ENCODE measurements at regions not wholly inside any gene's neighbourhood (a gene's known extent, or its start where the extent isn't known, plus 50 kb on each side); places are given as distances from the start of the nearest gene placed in this dataset.

GRCh38 chr19:31946491-31946890 lies 398.9 kb upstream of the ZNF507 start:
- DNase-seq (ENCODE audit: low read depth) = no peak

GRCh38 chr19:31947436-31948115 lies 397.8 kb upstream of the ZNF507 start:
- no peak for DNase-seq (ENCODE audit: low read depth)

- DNase-seq (ENCODE audit: low read depth) = no peak
Measured at GRCh38 chr19:31952693-31953092, 392.7 kb upstream of the ZNF507 start.

GRCh38 chr19:31955061-31955460 lies 390.3 kb upstream of the ZNF507 start:
- no peak for DNase-seq (ENCODE audit: low read depth)

- no peak for DNase-seq (ENCODE audit: low read depth)
Measured at GRCh38 chr19:31955884-31956283, 389.5 kb upstream of the ZNF507 start.

- DNase-seq (ENCODE audit: low read depth) = no peak
Measured at GRCh38 chr19:31956771-31957392, 388.5 kb upstream of the ZNF507 start.

GRCh38 chr19:31957711-31958110 lies 387.7 kb upstream of the ZNF507 start:
- DNase-seq (ENCODE audit: low read depth) = no peak

- DNase-seq (ENCODE audit: low read depth) = no peak
Measured at GRCh38 chr19:31959527-31960018, 385.8 kb upstream of the ZNF507 start.

- no peak for DNase-seq (ENCODE audit: low read depth)
Measured at GRCh38 chr19:31960474-31960873, 384.9 kb upstream of the ZNF507 start.

GRCh38 chr19:31961191-31961590 lies 384.2 kb upstream of the ZNF507 start:
- DNase-seq (ENCODE audit: low read depth) = no peak

GRCh38 chr19:31961667-31962066 lies 383.7 kb upstream of the ZNF507 start:
- DNase-seq (ENCODE audit: low read depth) = no peak

GRCh38 chr19:31962561-31962996 lies 382.8 kb upstream of the ZNF507 start:
- no peak for DNase-seq (ENCODE audit: low read depth)

GRCh38 chr19:31963746-31964145 lies 381.7 kb upstream of the ZNF507 start:
- DNase-seq (ENCODE audit: low read depth) = no peak

- DNase-seq (ENCODE audit: low read depth) = no peak
Measured at GRCh38 chr19:31969016-31969415, 376.4 kb upstream of the ZNF507 start.

GRCh38 chr19:31970027-31970461 lies 375.4 kb upstream of the ZNF507 start:
- no peak for DNase-seq (ENCODE audit: low read depth)

- no peak for DNase-seq (ENCODE audit: low read depth)
Measured at GRCh38 chr19:31974290-31974689, 371.1 kb upstream of the ZNF507 start.

- no peak for DNase-seq (ENCODE audit: low read depth)
Measured at GRCh38 chr19:31974941-31975340, 370.5 kb upstream of the ZNF507 start.

GRCh38 chr19:31975461-31975860 lies 369.9 kb upstream of the ZNF507 start:
- no peak for DNase-seq (ENCODE audit: low read depth)

GRCh38 chr19:31976775-31977536 lies 368.5 kb upstream of the ZNF507 start:
- DNase-seq (ENCODE audit: low read depth) = no peak

- no peak for DNase-seq (ENCODE audit: low read depth)
Measured at GRCh38 chr19:31979362-31979761, 366.0 kb upstream of the ZNF507 start.

- no peak for DNase-seq (ENCODE audit: low read depth)
Measured at GRCh38 chr19:31979949-31980670, 365.3 kb upstream of the ZNF507 start.

- DNase-seq (ENCODE audit: low read depth) = no peak
Measured at GRCh38 chr19:31980796-31981195, 364.6 kb upstream of the ZNF507 start.
